Brain microvascular endothelial cell (primary cell): ENCODE measurements at regions not wholly inside any gene's neighbourhood (a gene's known extent, or its start where the extent isn't known, plus 50 kb on each side); places are given as distances from the start of the nearest gene placed in this dataset.

Experiments
- DNase-seq: peaks from one replicate; pipeline ENCODE4 v3.0.0-alpha.2; 2020
- H3K27ac ChIP-seq: fragments of 250-450 bp; sonication (Bioruptor Pico); 2 replicates; pipeline ENCODE4 v1.5.1; 2020; ENCODE audit warnings: mild to moderate bottlenecking, moderate library complexity
- H3K27me3 ChIP-seq: fragments of 250-450 bp; sonication (Bioruptor Pico); replicated peaks from 2 replicates; pipeline ENCODE4 v1.5.1; 2020; ENCODE audit warnings: mild to moderate bottlenecking
- H3K36me3 ChIP-seq: fragments of 250-450 bp; sonication (Bioruptor Pico); replicated peaks from 2 replicates; pipeline ENCODE4 v1.5.1; 2020; ENCODE audit warnings: mild to moderate bottlenecking
- H3K4me3 ChIP-seq: 2 replicates; pipeline ENCODE4 v1.5.1; 2011; ENCODE audit warnings: low read depth, mild to moderate bottlenecking, control low read depth, low read length, moderate library complexity
- CTCF ChIP-seq: IDR thresholded peaks from 2 replicates; pipeline ENCODE4 v1.5.1; 2011; ENCODE audit warnings: low read depth, mild to moderate bottlenecking, moderate library complexity, low read length, control low read depth, inconsistent platforms; ENCODE audit errors: missing control alignments
- in situ Hi-C: cut with HindIII; loops from 2 replicates; pipeline ENCODE4 v1.10.0; 2017; ENCODE audit warnings: low sequenced_read_pairs, low pct_ligation_motif_present

- H3K36me3 ChIP-seq = no peaks in the 10 kb centered on the region
- in situ Hi-C loops = no loop called here
- H3K27ac ChIP-seq = no peak overlapping the region
- DNase-seq = no peak
- H3K27me3 ChIP-seq = no peaks in the 10 kb centered on the region
- no peak overlapping the region for H3K4me3 ChIP-seq
- TF ChIP-seq CTCF = no peak
These were observed 63.4 kb upstream of the AP1S2 start for GRCh38 chrX:15918003-15918402.

GRCh38 chrX:15916704-15917084 is 62.1 kb upstream of the AP1S2 start:
- no peak for TF ChIP-seq CTCF
- Histone ChIP-seq H3K4me3 (no peak overlapping the region), H3K27me3 (no peaks in the 10 kb centered on the region), H3K36me3 (no peaks in the 10 kb centered on the region), H3K27ac (no peak overlapping the region)
- in situ Hi-C loops = no loop called here
- DNase-seq = no peak

- DNase-seq = no peak
- no peak for TF ChIP-seq CTCF
- H3K27ac ChIP-seq = no peak overlapping the region
- no peaks in the 10 kb centered on the region for H3K36me3 ChIP-seq
- in situ Hi-C loops = no loop called here
- no peak overlapping the region for H3K4me3 ChIP-seq
- H3K27me3 ChIP-seq = no peaks in the 10 kb centered on the region
These were observed 61.5 kb upstream of the AP1S2 start for GRCh38 chrX:15915959-15916703.

GRCh38 chrX:15914486-15914885 is 59.9 kb upstream of the AP1S2 start:
- H3K27me3 ChIP-seq = no peaks in the 10 kb centered on the region
- H3K36me3 ChIP-seq = no peaks in the 10 kb centered on the region
- no peak for TF ChIP-seq CTCF
- H3K4me3 ChIP-seq = no peak overlapping the region
- in situ Hi-C loops = no loop called here
- H3K27ac ChIP-seq = no peak overlapping the region
- DNase-seq = no peak

GRCh38 chrX:15913146-15913545 is 58.5 kb upstream of the AP1S2 start:
- Histone ChIP-seq H3K27me3 (no peaks in the 10 kb centered on the region), H3K27ac (no peak overlapping the region), H3K4me3 (no peak overlapping the region), H3K36me3 (no peaks in the 10 kb centered on the region)
- DNase-seq = no peak
- in situ Hi-C loops = no loop called here
- no peak for TF ChIP-seq CTCF

GRCh38 chrX:15911734-15912550 is 57.3 kb upstream of the AP1S2 start:
- H3K36me3 ChIP-seq = no peaks in the 10 kb centered on the region
- H3K27ac ChIP-seq = no peak overlapping the region
- H3K4me3 ChIP-seq = no peak overlapping the region
- H3K27me3 ChIP-seq = no peaks in the 10 kb centered on the region
- DNase-seq = no peak
- in situ Hi-C loops = no loop called here
- TF ChIP-seq CTCF = no peak
